CD4-positive, CD25-positive, alpha-beta regulatory T cell (primary cell): ENCODE measurements at regions not wholly inside any gene's neighbourhood (a gene's known extent, or its start where the extent isn't known, plus 50 kb on each side); places are given as distances from the start of the nearest gene placed in this dataset.

Source experiments
- ATAC-seq, 2 donors: fragments of 150-1000 bp; cut with Tn5 transposase; one replicate each; pipeline ENCODE4 v1.10.0; 2021; ENCODE audit warnings: low read depth in 2 of 2, moderate number of reproducible peaks in 2 of 2, moderate library complexity in 1 of 2
- DNase-seq, 3 donors: peaks; one replicate each; pipeline versions ENCODE4 v3.0.0 to v3.0.0-alpha.2; 2012 to 2022; ENCODE audit warnings: mixed read lengths in 1 of 3
- H3K27ac ChIP-seq: one replicate; pipeline ENCODE4 v1.7.0; 2013; ENCODE audit warnings: mild to moderate bottlenecking, low read length; ENCODE audit not compliant: insufficient read depth, poor library complexity, severe bottlenecking
- H3K27me3 ChIP-seq: one replicate; pipeline ENCODE4 v1.7.0; 2013; ENCODE audit warnings: low read length; ENCODE audit not compliant: control insufficient read depth, insufficient read depth
- H3K36me3 ChIP-seq: one replicate; pipeline ENCODE4 v1.7.0; 2013; ENCODE audit warnings: mild to moderate bottlenecking, low read length, moderate library complexity; ENCODE audit not compliant: control insufficient read depth, insufficient read depth
- H3K4me1 ChIP-seq: 2 replicates; pipeline ENCODE4 v1.7.0; 2013; ENCODE audit warnings: mild to moderate bottlenecking, low read length; ENCODE audit not compliant: insufficient read depth, control insufficient read depth, poor library complexity, severe bottlenecking
- H3K4me3 ChIP-seq: one replicate; pipeline ENCODE4 v1.7.0; 2013; ENCODE audit warnings: low read depth, mild to moderate bottlenecking, low read length, moderate library complexity
- H3K9me3 ChIP-seq, 2 experiments: 1 replicate in 1 of 2; 2 replicates in 1 of 2; pipeline ENCODE4 v1.7.0; 2013; ENCODE audit warnings: low read length in 2 of 2, mild to moderate bottlenecking in 1 of 2, moderate library complexity in 1 of 2; ENCODE audit not compliant: control insufficient read depth in 2 of 2
- H3K27ac Mint-ChIP-seq, 3 donors: one replicate each; pipeline ENCODE4 v1.8.0; 2020 to 2022; ENCODE audit warnings: mild to moderate bottlenecking in 3 of 3, mixed read lengths in 3 of 3, moderate library complexity in 2 of 3
- H3K27me3 Mint-ChIP-seq: one replicate; pipeline ENCODE4 v1.8.0; 2022; ENCODE audit warnings: mild to moderate bottlenecking, mixed read lengths
- H3K36me3 Mint-ChIP-seq: one replicate; pipeline ENCODE4 v1.8.0; 2020; ENCODE audit warnings: mixed read lengths
- H3K4me1 Mint-ChIP-seq, 4 donors: one replicate each; pipeline ENCODE4 v1.8.0; 2020 to 2022; ENCODE audit warnings: mixed read lengths in 4 of 4, mild to moderate bottlenecking in 1 of 4
- H3K4me3 Mint-ChIP-seq, 4 donors: one replicate each; pipeline ENCODE4 v1.8.0; 2020 to 2022; ENCODE audit warnings: mild to moderate bottlenecking in 4 of 4, mixed read lengths in 4 of 4, moderate library complexity in 3 of 4
- H3K9me3 Mint-ChIP-seq, 7 donors: one replicate each; pipeline ENCODE4 v1.8.0; 2020 to 2022; ENCODE audit warnings: mixed read lengths in 7 of 7, mild to moderate bottlenecking in 3 of 7, moderate library complexity in 2 of 7

GRCh38 chr14:79989990-79990389 is 221.3 kb downstream of the DIO2 start:
- no peaks in the 10 kb centered on the region for H3K4me1 Mint-ChIP-seq
- H3K27ac ChIP-seq = no peak overlapping the region
- H3K36me3 ChIP-seq = no peaks in the 10 kb centered on the region
- DNase-seq (no peak), ATAC-seq (no peak)
- H3K4me3 Mint-ChIP-seq = no peak overlapping the region
- H3K4me1 ChIP-seq = no peaks in the 10 kb centered on the region
- no peaks in the 10 kb centered on the region for H3K27me3 ChIP-seq
- H3K36me3 Mint-ChIP-seq = no peaks in the 10 kb centered on the region
- H3K4me3 ChIP-seq = no peak overlapping the region
- no peaks in the 10 kb centered on the region for H3K27me3 Mint-ChIP-seq
- H3K27ac Mint-ChIP-seq = no peak overlapping the region
- peaks cover 1 to 18% (median 4%) of the 10 kb centered on the region in 7 donors for H3K9me3 Mint-ChIP-seq
- H3K9me3 ChIP-seq = no peaks in the 10 kb centered on the region

GRCh38 chr14:79986251-79986650 is 225.1 kb downstream of the DIO2 start:
- peaks cover 0 to 14% (median 5%) of the 10 kb centered on the region in 7 donors for H3K9me3 Mint-ChIP-seq
- no peaks in the 10 kb centered on the region for H3K4me1 ChIP-seq

GRCh38 chr14:79972230-79972629 is 239.1 kb downstream of the DIO2 start:
- H3K4me1 Mint-ChIP-seq = no peaks in the 10 kb centered on the region
- no peak for ATAC-seq
- no peak overlapping the region for H3K4me3 Mint-ChIP-seq
- peaks cover 0 to 14% (median 4%) of the 10 kb centered on the region in 7 donors for H3K9me3 Mint-ChIP-seq
- Histone ChIP-seq H3K27me3 (no peaks in the 10 kb centered on the region), H3K4me1 (no peaks in the 10 kb centered on the region), H3K9me3 (no peaks in the 10 kb centered on the region), H3K27ac (no peak overlapping the region), H3K36me3 (no peaks in the 10 kb centered on the region), H3K4me3 (no peak overlapping the region)
- DNase-seq = no peak
- H3K36me3 Mint-ChIP-seq = no peaks in the 10 kb centered on the region
- no peaks in the 10 kb centered on the region for H3K27me3 Mint-ChIP-seq
- H3K27ac Mint-ChIP-seq = no peak overlapping the region

More at GRCh38 chr14:79986251-79986650, 225.1 kb downstream of the DIO2 start:
- Mint-ChIP-seq H3K27ac (no peak overlapping the region), H3K36me3 (no peaks in the 10 kb centered on the region), H3K4me1 (no peaks in the 10 kb centered on the region), H3K4me3 (no peak overlapping the region), H3K27me3 (no peaks in the 10 kb centered on the region)
- DNase-seq = no peak
- no peaks in the 10 kb centered on the region for H3K9me3 ChIP-seq
- H3K27me3 ChIP-seq = no peaks in the 10 kb centered on the region
- no peak for ATAC-seq
- no peaks in the 10 kb centered on the region for H3K36me3 ChIP-seq
- H3K27ac ChIP-seq = no peak overlapping the region
- H3K4me3 ChIP-seq = no peak overlapping the region

DNA sequence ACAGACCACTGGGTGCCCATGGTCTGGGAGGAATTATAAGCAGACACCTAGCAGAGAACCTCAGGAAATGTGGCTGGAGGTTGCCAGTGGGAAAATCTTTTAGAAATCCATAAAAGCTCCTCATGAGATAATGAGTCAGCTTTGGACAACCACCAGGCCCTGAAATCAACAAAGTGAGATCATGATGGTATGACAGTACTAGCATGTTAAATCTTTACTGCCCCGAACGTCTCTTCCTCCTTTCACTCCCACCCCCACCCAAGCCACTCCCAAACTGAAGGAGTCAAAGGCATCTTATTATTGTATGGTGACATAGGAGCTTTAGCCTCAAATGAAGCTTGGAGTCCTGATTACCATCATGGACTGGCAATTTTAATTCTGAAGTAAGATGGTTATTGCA is 240.0 kb downstream of the DIO2 start:
- no peaks in the 10 kb centered on the region for H3K9me3 ChIP-seq
- ATAC-seq (no peak), DNase-seq (no peak)
- H3K4me3 Mint-ChIP-seq = no peak overlapping the region
- H3K36me3 ChIP-seq = no peaks in the 10 kb centered on the region
- no peak overlapping the region for H3K27ac Mint-ChIP-seq
- no peaks in the 10 kb centered on the region for H3K27me3 ChIP-seq
- H3K27ac ChIP-seq = no peak overlapping the region
- no peaks in the 10 kb centered on the region for H3K4me1 ChIP-seq
- peaks cover 4% of the 10 kb centered on the region for H3K27me3 Mint-ChIP-seq
- no peaks in the 10 kb centered on the region for H3K4me1 Mint-ChIP-seq
- no peaks in the 10 kb centered on the region for H3K36me3 Mint-ChIP-seq
- H3K9me3 Mint-ChIP-seq = peaks cover 0 to 12% (median 3%) of the 10 kb centered on the region in 7 donors
- no peak overlapping the region for H3K4me3 ChIP-seq

DNA sequence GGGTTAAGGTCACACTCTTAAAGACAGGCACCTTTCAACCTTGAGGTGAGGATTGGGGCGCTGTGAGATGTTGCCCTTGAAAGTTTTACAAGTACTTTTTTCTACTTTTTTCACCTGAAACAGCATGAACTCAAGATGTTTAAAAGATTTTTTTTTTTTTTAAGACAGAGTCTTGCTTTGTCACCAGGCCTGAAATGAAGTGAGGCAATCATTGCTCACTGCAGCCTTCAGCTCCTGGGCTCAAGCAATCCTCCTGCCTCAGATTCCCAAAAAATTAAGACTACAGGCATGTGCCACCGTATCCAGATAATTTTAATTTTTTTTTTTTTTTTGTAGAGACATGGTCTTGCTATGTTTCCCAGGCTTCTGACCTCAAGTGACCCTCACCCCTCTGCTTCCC is 243.9 kb downstream of the DIO2 start:
- H3K4me1 ChIP-seq = no peaks in the 10 kb centered on the region
- no peaks in the 10 kb centered on the region for H3K9me3 ChIP-seq
- DNase-seq = no peak
- H3K4me3 ChIP-seq = no peak overlapping the region
- no peak overlapping the region for H3K27ac ChIP-seq
- no peak overlapping the region for H3K27ac Mint-ChIP-seq
- no peak for ATAC-seq
- H3K4me1 Mint-ChIP-seq = no peaks in the 10 kb centered on the region
- peaks cover 0 to 9% (median 3%) of the 10 kb centered on the region in 7 donors for H3K9me3 Mint-ChIP-seq
- H3K27me3 Mint-ChIP-seq = peaks cover 4% of the 10 kb centered on the region
- no peaks in the 10 kb centered on the region for H3K27me3 ChIP-seq
- no peak overlapping the region for H3K4me3 Mint-ChIP-seq
- no peaks in the 10 kb centered on the region for H3K36me3 ChIP-seq
- no peaks in the 10 kb centered on the region for H3K36me3 Mint-ChIP-seq

GRCh38 chr14:79967001-79967400 is 244.3 kb downstream of the DIO2 start:
- no peak for DNase-seq
- no peak for ATAC-seq
- no peaks in the 10 kb centered on the region for H3K36me3 ChIP-seq

GRCh38 chr14:79965896-79966295 is 245.4 kb downstream of the DIO2 start:
- peaks cover 1 to 9% (median 5%) of the 10 kb centered on the region in 7 donors for H3K9me3 Mint-ChIP-seq
- ATAC-seq (no peak), DNase-seq (no peak)
- Histone ChIP-seq H3K27me3 (no peaks in the 10 kb centered on the region), H3K36me3 (no peaks in the 10 kb centered on the region), H3K4me1 (no peaks in the 10 kb centered on the region), H3K27ac (no peak overlapping the region), H3K4me3 (no peak overlapping the region), H3K9me3 (no peaks in the 10 kb centered on the region)
- H3K27ac Mint-ChIP-seq = no peak overlapping the region
- no peaks in the 10 kb centered on the region for H3K4me1 Mint-ChIP-seq
- no peak overlapping the region for H3K4me3 Mint-ChIP-seq
- no peaks in the 10 kb centered on the region for H3K36me3 Mint-ChIP-seq
- peaks cover 4% of the 10 kb centered on the region for H3K27me3 Mint-ChIP-seq

More at GRCh38 chr14:79967001-79967400, 244.3 kb downstream of the DIO2 start:
- Mint-ChIP-seq H3K9me3 (peaks cover 0 to 9% (median 3%) of the 10 kb centered on the region in 7 donors), H3K4me1 (no peaks in the 10 kb centered on the region), H3K36me3 (no peaks in the 10 kb centered on the region), H3K27me3 (peaks cover 4% of the 10 kb centered on the region), H3K4me3 (no peak overlapping the region), H3K27ac (no peak overlapping the region)
- H3K27me3 ChIP-seq = no peaks in the 10 kb centered on the region
- H3K9me3 ChIP-seq = no peaks in the 10 kb centered on the region
- no peaks in the 10 kb centered on the region for H3K4me1 ChIP-seq
- no peak overlapping the region for H3K27ac ChIP-seq
- no peak overlapping the region for H3K4me3 ChIP-seq

DNA sequence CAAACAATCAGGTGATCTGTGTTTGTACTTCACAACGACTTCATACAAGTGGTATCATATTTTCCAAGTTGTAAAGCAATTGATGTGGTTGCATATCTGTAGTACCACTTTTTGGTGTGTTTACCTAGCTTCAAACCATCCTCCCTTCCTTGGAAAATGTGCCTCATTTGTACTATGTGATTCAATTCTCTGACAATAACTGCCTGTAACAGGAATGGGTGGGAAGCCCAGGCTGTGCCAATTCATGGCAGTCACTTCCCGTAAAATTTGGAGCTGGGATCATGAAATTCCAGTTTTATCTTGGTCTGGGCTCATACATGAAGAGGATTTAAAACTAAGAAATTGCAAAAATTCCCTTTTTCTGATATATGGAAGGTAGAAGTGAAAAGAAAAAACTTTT is 250.1 kb downstream of the DIO2 start:
- H3K36me3 Mint-ChIP-seq = no peaks in the 10 kb centered on the region
- peaks cover 3 to 21% (median 5%) of the 10 kb centered on the region in 7 donors for H3K9me3 Mint-ChIP-seq
- H3K4me1 Mint-ChIP-seq = no peaks in the 10 kb centered on the region
- H3K4me3 Mint-ChIP-seq = no peak overlapping the region
- Histone ChIP-seq H3K27me3 (no peaks in the 10 kb centered on the region), H3K4me3 (no peak overlapping the region), H3K4me1 (no peaks in the 10 kb centered on the region), H3K27ac (no peak overlapping the region), H3K9me3 (no peaks in the 10 kb centered on the region), H3K36me3 (no peaks in the 10 kb centered on the region)
- no peaks in the 10 kb centered on the region for H3K27me3 Mint-ChIP-seq
- DNase-seq (no peak), ATAC-seq (no peak)
- H3K27ac Mint-ChIP-seq = no peak overlapping the region
